CD4-positive, alpha-beta T cell treated with Interleukin-15 for 4 hours (primary cell): ENCODE measurements at regions not wholly inside any gene's neighbourhood (a gene's known extent, or its start where the extent isn't known, plus 50 kb on each side); places are given as distances from the start of the nearest gene placed in this dataset.

Experiments used
- DNase-seq: peaks from one replicate; pipeline ENCODE4 v3.0.0-alpha.2; 2020; ENCODE audit warnings: low spot score

- DNase-seq = no peak
These were observed 651.6 kb downstream of the NPHP4 start for GRCh38 chr1:5340560-5341130.

DNA sequence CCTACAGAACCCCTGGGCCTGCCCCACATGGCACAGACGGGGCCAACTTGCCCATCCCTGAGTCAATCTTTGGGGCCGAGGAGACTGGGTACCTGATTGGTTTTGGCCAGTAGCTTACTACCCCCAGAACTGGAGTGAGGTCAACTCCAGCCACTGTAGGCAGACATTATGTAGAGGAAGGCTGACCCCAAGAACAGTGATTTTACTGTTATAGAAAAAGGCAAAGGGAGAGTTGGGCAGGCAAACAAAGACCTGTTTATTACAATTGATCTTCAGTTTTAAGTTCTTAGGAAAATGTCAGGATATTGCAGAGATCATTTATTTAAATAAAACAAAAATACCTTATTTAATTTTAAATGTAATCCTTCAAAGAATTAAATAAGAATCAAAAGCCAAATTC, 653.8 kb downstream of the NPHP4 start:
- DNase-seq = no peak

DNA sequence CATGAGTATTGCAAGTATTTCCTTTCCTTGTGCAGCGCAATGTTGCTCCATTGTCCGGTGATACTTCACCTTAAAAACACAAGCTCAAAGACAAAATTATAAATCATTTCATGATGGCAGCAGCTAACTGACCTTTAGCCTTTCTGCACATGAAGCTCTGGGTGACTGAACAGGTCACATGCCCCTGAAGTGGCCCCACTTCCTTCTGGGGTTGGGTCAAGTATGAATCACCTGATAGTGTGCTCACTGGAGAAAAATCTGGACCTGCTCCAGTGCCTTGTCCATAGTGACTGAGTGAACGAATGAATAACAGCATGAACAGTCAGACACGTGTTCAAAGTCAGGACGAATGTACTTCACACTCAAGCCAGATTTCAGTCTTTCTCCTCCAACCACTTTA, 658.9 kb downstream of the NPHP4 start:
- no peak for DNase-seq

DNA sequence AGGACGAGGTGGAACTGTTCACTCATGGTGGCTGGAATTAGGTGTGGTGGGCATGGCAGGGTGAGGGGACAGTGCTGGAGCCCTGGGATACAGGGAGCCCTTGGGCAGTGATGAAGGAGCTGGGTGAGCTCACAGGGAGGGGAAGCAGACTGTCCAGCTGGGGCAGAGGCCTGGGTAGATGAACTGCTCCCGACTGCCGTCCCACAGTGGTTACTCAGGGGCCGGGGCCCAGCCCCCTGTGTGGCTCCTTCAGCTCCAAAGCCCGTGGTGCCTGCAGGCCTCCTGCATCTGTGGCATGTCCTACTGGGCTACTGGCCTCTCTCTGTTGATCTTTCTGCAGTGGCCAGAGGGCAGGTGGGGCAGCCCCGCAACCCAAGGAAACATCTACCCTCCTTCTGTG, 661.1 kb downstream of the NPHP4 start:
- DNase-seq = no peak

- peak; percentile 25 for DNase-seq
These were observed 663.0 kb downstream of the NPHP4 start for GRCh38 chr1:5329068-5329739.

DNA sequence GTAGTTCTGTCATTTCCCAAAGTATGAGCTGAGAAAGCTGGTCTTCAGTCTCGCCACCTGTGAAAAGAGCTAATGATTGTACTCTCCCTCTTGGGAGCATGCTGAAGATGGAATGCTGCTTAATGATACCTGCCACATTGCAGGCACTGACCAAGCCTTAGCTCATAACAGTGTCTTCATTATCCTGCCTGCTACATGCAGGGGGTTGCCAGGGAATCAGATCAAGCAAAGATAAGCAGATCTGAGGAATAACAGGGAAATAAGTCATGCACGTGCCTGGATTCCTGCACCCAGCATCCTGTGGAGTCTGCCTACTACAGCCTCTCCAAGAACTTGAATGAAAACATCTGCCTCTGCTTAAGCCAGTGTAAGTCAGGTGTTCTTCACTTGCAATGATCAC, 667.3 kb downstream of the NPHP4 start:
- no peak for DNase-seq

- no peak for DNase-seq
These were observed 663.9 kb downstream of the AJAP1 start for GRCh38 chr1:5318143-5318816.

DNA sequence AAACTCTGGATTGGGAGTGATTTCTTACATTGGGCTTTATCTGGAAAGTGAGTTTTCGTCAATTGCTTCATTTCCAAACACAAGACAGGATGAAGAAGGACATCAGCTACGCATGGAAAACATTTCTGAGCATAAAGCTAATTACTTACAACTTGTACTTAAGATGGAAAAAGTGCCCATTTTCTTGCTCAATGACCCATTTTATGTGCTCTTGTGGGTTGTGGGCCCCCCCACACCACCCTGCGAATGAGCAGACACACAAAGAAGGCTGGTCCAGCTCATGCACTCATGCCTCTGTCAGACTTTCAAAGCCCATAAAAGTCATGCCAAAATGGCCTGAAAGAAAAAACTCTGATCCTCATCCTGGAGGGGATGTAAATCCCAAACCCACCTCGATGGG, 663.0 kb downstream of the AJAP1 start:
- no peak for DNase-seq

DNA sequence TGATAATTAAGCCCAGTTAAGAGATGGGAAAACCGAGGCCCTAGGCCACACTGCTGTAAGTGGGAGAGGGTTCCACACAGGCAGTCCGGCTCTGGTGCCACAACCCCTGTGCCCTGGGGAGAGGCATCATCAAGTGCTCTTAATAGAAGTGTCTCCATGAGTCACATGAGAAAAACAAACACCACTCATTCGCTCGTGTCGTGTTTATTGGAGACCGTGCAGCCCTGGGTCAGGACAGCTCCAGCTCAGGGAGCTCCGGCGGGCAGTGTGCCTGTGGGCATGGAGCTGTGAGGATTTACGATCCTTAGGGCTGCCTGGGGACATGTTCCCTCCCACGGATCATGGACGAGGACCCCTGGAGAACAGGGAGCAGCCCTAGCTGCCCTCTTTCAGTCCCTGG, 658.5 kb downstream of the AJAP1 start:
- DNase-seq = no peak

DNA sequence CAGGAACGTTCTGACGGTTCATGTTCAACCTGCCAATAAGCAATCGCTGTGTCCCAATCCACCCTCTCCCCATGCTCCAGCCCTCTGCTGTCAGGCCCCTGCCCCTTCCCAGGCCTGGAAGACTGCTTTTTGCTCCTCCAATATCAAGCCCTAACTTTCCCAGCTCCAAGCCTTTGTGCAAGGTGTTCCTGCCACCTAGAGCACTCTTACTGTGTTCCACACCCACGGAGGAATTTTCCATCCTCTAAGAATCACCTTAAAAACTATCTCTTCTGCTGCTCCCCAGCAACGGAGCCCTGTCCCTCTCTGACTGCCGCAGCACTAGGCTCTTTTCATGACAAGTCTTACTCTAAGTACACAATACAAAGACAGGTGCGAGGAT, 657.9 kb downstream of the AJAP1 start:
- no peak for DNase-seq

DNA sequence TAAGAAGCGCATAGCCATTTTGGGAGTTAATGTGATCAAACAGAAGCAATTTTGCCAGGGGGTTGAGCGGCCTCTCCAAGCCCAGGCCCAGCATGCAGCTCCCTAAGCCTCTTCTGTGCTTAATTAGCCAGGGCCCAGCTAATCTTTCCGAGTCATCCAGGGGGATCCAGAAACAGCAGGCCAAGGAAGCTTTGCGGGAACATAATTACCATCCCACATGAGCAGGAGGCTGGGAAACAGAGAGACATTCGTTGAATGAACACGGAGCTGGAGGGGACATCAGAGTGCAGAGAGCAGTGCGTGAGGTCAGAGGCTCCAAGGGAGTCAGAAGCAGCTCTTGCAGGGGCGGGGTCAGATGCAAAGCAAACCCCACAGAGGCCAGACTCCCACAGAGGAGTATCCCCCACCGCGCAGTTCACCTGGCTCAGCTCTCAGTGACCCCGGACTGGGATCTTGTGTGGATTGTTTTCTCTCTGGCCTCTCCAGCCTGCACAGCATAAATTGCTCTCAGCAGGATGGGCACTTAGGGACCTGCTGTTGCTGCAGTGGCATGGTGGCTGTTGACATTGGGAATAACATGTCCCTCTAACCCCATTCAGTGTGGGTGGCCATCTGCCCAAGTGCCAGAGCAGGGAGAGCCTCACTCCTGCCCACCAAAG, 657.4 kb downstream of the AJAP1 start:
- no peak for DNase-seq

DNA sequence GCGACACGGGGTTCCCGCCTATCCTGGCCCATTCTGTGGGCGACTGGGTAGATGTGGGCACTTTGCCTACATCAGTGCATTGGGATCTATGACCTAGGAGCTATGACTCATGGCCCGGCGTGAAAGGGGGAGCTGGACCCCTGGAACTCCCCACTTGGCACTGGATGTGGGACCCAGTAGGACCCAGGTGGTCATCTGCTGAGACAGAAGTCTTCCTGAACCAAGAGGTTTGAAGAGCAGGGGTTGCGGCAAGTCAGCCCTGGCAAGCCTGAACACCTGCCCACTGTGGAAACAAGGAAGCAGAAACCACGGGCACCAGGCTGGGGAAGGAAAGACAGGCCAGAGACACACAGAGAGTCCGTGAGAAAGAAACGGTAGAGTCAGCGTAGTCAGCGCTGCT, 656.7 kb downstream of the AJAP1 start:
- no peak for DNase-seq

- no peak for DNase-seq
These were observed 653.8 kb downstream of the AJAP1 start for GRCh38 chr1:5308249-5308648.

GRCh38 chr1:5304702-5305101, 650.3 kb downstream of the AJAP1 start:
- no peak for DNase-seq

- no peak for DNase-seq
These were observed 644.0 kb downstream of the AJAP1 start for GRCh38 chr1:5298376-5298775.

DNA sequence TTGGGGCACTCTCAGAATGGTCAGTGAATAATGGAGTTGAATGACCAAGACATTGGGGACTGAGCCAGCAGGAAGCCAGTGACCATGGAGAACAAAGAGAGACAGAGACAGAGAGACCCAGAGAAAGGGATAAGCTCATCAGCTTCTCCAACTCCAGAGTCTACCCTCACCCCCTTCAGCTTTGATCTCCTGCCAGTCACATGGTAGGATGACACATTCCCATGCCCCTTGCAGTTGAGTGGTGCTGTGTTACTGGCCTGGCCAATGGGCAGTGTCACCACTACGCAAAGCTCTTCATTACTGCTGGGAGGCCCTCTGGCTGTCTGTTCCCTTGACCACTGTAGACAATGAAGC, 643.5 kb downstream of the AJAP1 start:
- DNase-seq = no peak

DNA sequence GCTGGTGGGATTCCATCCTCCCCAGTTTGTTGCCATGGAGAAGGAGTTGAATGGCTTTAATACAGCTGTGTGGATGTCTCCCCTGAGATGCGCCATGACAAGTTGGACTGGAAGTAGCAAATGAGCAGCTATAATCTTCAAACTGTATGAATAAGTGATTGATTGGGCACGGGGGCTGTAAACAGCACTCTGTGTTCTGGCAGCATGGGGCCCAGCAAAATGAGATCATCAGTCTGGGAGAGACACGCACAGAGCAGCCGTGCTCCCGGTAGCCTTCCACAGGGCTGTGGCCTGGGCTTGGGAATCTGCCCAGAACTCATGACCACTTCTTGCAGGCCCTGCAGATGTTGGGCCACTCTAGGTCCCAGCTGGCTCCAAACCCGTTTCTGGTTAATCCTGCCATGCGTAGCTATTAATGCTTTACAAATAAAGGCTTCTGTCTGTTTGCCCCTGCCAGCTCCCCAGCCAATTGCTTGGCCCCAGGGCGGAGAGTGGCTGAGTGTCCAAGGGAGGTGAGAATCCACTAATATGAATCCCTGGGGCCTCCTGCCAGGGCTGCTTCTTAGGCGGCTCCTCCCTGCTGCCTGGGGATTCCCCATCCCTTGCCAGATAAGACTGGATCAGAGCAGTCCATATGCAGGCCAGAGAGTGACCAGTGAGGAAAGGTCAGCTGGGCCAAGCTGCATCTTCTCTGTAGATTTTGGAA, 642.9 kb downstream of the AJAP1 start:
- no peak for DNase-seq

DNA sequence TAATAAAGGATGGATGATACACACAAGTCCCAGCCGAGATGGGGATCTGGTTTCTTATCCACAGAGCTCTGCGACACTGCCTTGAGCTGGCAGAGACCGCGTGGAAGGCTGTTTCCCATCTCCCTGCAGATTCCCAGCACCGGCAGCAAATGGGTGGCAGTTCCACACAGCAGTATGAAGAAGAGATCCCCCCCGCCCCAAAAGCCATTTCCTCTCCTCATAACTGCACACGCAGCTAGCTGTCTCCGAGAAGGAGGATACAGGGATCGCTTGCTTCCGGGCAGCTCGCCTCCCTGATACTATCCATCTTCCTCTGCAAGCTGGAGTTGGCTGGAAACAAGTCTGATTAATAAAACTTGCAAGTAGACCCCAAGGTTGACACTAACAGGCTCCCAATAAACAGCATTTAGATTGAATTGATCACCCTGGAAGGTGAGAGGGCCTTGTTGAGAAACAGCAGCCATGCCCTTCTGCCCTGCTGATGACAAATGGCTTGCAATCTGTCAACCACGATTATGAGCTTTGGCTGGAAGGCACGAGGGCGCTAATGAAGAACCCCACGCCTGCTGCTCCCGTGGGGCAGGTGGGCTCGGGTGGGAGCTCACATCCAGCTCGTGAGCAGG, 642.3 kb downstream of the AJAP1 start:
- DNase-seq = no peak

- no peak for DNase-seq
These were observed 641.7 kb downstream of the AJAP1 start for GRCh38 chr1:5296095-5296494.

- no peak for DNase-seq
These were observed 637.5 kb downstream of the AJAP1 start for GRCh38 chr1:5291889-5292288.

- DNase-seq = no peak
These were observed 633.1 kb downstream of the AJAP1 start for GRCh38 chr1:5287178-5288150.
